ENCODE measurements at regions not wholly inside any gene's neighbourhood (a gene's known extent, or its start where the extent isn't known, plus 50 kb on each side); places are given as distances from the start of the nearest gene placed in this dataset.

DNA sequence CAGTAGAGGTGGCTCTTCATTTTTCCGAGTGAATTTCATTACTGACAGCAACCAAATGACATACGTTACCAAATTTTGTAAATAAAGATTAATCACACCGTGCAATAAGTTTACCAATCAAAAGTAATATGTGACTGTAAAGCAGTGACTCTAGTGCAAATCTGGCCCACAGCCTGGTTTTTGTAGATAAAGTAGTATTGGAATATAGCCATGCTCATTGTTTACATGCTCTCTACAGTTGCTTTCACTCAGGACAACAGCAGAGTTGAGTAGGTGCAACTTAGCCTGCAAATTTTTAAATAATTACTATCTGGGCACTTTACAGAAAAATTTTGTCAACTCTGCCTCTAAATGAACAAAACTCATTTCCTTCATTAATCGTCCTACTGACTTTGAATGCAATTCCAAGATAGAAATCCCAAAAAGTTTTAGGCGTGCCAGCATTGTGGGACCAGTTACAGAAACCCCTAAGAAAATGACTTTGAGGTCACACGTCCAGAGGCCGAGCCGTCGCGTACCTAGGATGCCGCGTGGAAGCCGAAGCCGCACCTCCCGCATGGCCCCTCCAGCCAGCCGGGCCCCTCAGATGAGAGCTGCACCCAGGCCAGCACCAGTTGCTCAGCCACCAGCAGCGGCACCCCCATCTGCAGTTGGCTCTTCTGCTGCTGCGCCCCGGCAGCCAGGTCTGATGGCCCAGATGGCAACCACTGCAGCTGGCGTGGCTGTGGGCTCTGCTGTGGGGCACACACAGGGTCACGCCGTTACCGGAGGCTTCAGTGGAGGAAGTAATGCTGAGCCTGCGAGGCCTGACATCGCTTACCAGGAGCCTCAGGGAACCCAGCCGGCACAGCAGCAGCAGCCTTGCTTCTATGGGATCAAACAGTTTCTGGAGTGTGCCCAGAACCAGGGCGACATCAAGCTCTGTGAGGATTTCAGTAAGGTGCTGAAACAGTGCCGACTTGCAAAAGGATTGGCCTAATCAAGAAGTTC lies 180.7 kb upstream of the TLE4 start:
- TF ChIP-seq CTCF (IDR thresholded peaks at IDR 0.05; ENCODE audit: insufficient read depth, low read length, poor library complexity, severe bottlenecking) (no peak), EZH2phosphoT487 (conservative IDR thresholded peaks at IDR 0.05; ENCODE audit: low read length) (no peak)
